NCI-H2227 treated with DMSO at 0.1 percent for 48 hours (cell line): ENCODE measurements at regions not wholly inside any gene's neighbourhood (a gene's known extent, or its start where the extent isn't known, plus 50 kb on each side); places are given as distances from the start of the nearest gene placed in this dataset.
"Not testable (repeated sequence)": the region's sequence is repeated elsewhere in the genome, so short reads cannot be mapped to it uniquely, and the experiment has no call there.

Source experiments
- DNase-seq: peaks from one replicate; lab custom pipeline; 2025; lab: John Stamatoyannopoulos, UW

- DNase-seq = not testable (repeated sequence)
These were observed 296.6 kb upstream of the NBPF12 start for GRCh38 chr1:146641534-146641933.

GRCh38 chr1:146640671-146641070, 297.5 kb upstream of the NBPF12 start:
- DNase-seq = not testable (repeated sequence)

DNA sequence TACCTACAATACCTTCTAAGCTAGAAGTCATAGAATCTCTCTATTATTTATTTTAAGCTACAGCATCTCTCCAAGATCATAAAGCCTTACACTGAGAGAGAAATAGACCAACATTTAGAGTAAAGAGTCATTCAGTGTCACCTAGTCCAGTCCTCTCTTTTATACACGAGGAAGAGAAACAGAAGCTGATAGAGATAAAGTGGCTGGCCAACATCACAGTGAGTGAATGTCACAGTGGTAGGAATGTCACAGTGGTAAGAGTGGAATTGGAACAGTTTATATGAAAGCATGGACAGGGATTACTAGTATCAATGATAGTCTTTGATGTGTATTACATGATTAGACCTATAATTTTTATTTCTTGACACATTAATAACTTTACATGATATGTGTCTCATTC, 307.8 kb upstream of the NBPF12 start:
- not testable (repeated sequence) for DNase-seq

DNA sequence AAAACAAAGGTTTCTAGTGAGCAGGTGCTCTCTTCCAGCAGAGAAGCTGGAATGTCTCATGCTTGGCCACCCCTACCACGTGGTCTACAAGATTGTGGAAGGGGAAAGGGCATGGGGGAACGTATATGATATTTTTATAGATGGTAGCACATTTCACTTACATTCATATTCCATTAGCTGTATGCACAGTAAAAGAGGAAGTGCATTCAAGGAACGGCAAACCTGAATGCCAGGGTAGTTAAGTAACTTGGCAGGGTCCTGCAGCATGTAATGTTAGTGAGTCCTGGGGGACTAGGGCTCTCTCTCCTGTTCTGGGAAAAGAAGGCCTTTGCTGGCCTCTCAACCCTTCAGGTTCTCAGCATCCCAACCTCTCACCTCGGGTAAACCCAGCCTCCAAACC, 319.5 kb upstream of the NBPF12 start:
- not testable (repeated sequence) for DNase-seq

GRCh38 chr1:146604681-146605080, 333.4 kb upstream of the NBPF12 start:
- not testable (repeated sequence) for DNase-seq

DNA sequence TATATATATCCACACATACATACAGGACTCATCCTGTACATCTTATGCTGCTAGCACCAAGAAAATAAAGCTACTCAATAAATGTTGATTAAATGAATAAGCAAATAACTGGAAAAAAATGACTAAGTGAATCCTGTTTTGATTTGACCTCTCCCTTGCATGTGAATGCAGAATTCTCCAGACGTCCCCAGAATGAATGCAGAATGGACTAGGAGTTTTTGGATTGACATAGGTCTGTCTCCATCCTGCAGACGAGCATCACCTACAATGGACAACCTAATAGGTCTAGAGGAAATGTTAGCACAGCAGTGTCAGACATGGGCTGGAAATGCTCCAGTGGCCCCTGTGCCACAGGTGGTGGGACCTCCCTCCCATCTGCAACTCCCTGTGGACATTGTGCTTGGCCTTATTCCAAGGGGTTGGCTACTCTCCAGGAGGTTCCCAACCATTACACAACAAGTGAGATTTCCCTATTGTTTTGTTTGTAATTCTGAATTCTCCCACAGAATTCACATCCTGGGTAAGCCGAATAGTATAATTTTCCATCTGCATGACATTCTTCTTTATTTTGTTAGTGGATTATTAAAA, 337.3 kb upstream of the NBPF12 start:
- not testable (repeated sequence) for DNase-seq

- DNase-seq = not testable (repeated sequence)
These were observed 338.2 kb upstream of the NBPF12 start for GRCh38 chr1:146599906-146600305.

DNA sequence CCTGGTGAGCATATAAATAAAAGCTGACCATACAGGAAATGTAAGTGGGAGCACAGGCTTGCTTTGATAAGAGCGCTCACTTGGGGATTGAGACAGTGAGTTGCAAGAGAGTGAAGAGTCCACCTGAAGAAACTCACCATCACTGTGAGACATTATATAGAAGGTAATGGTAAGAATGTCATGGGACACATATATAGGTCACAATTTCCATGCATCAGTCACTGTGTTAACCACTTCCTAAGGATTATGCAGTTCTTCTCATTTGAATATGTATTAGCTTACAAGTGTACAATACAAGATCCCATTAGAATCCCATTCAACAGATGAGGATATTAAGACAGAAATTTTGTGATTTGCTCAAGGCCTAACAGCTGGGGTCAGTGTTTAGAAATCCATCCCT, 352.4 kb upstream of the NOTCH2NLA start:
- not testable (repeated sequence) for DNase-seq

DNA sequence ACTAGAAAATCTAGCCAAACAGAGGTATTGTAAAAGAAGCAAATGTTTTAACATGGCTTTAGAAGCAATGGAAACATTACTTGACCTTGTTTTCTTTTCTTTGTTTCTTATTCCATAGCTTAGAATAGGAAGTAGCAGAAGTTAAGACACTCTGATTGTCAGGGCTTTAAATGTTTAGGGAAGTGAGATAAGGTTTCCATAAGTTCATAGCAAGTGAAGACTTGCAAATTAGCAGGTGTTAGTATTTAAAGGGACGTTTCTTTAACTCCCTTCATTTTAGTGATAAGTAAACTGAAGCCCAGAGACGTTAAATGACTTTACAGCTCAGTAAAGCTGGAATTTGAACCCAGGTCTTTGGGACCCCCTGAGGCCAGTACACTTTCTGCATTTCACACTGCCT, 338.7 kb upstream of the NOTCH2NLA start:
- DNase-seq = not testable (repeated sequence)

DNA sequence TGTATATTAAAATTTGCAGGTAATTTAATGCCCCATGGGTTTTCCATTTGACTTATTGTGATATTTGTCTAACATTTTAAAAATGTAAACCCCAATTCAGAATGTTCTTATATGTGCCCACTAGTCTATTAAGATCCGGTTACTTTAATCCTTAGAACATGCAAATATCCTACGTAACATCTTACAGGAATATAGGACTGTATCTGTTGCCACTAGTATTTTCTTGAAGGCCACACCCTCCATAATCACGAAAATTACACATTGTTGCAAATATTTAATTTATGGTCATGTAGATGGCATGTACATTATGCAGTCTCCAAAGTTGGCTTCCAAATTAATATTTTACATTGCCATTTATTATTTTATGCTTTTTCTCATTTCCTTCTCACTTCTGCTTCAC, 329.2 kb upstream of the NOTCH2NLA start:
- not testable (repeated sequence) for DNase-seq

DNA sequence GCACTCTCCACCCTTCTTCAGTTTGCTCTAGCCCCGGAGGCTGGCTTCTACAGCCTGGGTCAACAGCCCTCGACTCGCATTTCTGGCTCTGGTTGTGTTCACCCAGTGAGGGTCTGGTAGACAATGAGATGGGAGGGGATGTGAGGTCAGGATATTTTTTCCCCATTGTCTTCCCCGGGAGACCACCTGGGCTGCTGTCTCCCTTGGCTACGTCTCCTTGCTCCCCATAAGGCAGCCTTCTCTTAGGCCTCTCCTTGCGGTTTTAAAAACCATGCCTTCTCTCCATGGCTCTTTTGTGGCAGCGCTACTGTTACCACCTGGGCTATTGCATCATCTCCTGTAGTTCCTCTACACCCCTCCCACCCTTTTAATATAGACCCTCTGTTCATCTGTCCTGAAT, 327.6 kb upstream of the NOTCH2NLA start:
- not testable (repeated sequence) for DNase-seq

DNA sequence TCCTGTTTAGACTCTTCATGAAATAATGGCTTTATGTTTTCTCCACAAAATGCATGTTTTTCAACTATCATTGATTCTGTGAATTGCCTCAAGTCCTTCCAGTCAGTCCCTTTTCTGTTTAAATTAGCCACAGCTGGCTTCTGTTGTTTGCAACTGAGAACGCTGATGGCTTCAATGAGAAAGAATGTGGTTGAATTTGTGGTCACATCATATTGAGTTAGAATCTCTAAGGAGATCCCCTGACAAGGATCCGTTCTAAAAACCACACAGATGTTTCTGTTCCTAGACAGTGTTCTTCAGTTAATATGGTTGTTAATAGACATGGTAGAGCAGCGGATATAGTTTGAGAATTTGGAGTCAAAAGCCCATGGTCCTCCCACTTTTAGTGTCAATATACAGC, 323.6 kb upstream of the NOTCH2NLA start:
- DNase-seq = not testable (repeated sequence)

- not testable (repeated sequence) for DNase-seq
These were observed 319.9 kb upstream of the NOTCH2NLA start for GRCh38 chr1:146548684-146549083.

GRCh38 chr1:146546189-146546588, 317.4 kb upstream of the NOTCH2NLA start:
- not testable (repeated sequence) for DNase-seq

DNA sequence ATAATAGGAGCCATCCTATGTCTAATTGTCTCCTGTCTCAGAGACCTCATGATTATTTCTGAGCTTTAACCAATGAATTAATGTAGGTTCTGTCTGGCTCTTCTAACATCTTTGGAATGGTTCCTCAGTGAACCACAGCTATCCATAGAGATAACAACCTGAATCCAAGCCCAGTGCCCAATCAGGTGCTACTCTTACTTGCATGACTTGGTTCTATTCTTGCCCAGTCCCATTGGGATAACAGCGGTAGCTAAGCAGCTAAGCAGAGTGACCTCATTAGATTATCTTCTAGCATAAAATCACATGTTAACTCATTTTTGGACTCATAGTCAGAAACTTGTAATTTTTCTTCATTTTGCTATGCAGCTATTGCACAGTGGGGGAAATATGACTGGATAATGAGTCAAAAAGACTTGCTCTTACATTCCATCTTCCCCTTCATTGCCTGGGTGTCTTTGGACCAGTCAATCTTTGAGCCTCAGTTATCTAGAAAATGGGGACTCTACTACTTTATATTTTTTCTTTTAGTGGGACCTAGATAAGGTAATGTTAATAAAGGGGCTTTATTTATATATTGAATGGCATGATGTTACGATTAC, 309.1 kb upstream of the NOTCH2NLA start:
- not testable (repeated sequence) for DNase-seq

GRCh38 chr1:146536028-146536427, 307.2 kb upstream of the NOTCH2NLA start:
- DNase-seq = not testable (repeated sequence)

GRCh38 chr1:146535575-146535974, 306.8 kb upstream of the NOTCH2NLA start:
- DNase-seq = not testable (repeated sequence)

DNA sequence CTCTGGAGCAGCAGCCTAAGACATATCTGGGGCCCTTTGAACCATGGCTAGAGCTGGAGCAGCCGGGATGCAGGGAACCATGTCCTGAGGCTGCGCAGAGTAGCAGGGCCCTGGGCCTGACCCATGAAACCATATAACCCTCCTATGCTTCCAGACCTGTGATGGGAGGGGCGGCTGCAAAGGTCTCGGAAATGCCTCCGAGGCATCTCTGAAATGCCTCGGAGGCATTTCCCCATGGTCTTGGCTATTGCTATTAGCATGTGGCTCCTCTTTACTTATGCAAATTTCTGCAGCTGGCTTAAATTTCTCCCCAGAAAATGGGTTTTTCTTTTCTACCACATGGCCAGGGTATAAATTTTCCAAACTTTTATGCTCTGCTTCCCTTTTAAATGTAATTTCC, 302.1 kb upstream of the NOTCH2NLA start:
- not testable (repeated sequence) for DNase-seq

GRCh38 chr1:146522812-146523211, 294.0 kb upstream of the NOTCH2NLA start:
- DNase-seq = not testable (repeated sequence)

DNA sequence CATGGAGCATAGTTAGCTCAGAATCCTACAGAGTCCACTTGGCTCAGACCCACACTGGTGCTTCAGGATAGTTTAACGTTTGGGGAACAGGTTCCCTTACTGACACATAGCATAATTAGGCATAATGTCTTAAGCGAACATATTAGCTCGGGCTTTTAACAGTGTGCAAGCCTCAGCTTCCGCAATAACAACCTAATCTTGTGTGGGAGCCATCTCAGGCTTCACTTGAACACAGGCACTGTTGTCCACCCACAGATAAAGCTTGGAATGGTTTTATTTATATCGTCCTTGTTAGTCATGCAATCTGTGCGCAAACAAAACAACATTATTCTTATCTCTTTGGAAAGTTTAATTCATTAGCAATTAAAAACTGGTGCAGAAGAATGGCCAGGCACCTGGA, 293.5 kb upstream of the NOTCH2NLA start:
- not testable (repeated sequence) for DNase-seq

DNA sequence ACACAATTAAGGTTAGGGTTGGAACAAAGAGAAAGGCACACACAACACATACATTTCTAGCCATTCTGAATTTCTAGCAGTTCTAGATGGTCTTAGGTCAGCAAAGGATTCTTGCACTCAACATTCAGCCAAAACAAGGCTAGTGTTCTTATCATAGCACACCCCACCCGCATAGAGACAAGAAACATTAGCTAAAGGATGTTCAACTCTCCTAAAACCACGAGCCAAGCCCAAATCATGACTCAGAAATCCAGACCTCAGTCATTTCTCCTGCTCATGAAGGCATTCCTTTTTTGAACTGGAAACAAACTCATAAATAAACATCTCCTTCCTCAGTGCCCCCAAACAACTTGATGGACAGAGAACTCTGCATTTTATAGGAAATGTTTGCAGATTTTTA, 293.0 kb upstream of the NOTCH2NLA start:
- not testable (repeated sequence) for DNase-seq

GRCh38 chr1:146513754-146514153, 284.9 kb upstream of the NOTCH2NLA start:
- not testable (repeated sequence) for DNase-seq

DNA sequence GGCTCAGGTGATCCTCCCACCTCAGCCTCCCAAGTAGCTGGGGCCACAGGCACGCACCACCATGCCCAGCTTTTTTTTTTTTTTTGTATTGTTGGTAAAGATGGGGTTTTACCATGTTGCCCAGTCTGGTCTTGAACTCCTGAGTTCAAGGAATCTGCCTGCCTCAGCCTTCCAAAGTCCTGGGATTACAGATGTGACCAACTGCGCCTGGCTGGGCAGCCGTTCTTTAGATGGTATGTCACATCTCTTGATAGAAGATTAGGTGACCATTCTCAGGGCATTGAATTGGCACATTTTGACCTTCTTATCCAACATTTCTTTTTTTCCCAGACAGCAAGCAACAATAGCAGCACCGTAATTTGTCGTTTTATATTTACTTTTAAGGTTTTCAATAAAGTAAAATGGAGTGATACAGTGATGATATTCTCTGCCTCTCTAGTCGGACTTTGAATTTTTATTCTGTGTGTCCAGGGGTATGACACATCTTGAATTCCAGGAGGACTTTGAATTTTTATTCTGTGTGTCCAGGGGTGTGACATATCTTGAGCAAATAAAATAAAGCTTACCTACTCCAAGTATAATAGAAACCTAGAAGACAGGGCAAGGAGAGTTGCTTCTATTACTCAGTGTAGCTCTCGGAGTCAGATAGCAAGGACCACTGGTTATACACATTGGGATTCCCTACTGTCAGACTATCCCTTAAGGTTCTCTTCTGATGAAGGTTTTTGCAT, 282.4 kb upstream of the NOTCH2NLA start:
- not testable (repeated sequence) for DNase-seq
